ENCODE measurements at regions not wholly inside any gene's neighbourhood (a gene's known extent, or its start where the extent isn't known, plus 50 kb on each side); places are given as distances from the start of the nearest gene placed in this dataset.
"Not testable (repeated sequence)": the region's sequence is repeated elsewhere in the genome, so short reads cannot be mapped to it uniquely, and the experiment has no call there.

DNA sequence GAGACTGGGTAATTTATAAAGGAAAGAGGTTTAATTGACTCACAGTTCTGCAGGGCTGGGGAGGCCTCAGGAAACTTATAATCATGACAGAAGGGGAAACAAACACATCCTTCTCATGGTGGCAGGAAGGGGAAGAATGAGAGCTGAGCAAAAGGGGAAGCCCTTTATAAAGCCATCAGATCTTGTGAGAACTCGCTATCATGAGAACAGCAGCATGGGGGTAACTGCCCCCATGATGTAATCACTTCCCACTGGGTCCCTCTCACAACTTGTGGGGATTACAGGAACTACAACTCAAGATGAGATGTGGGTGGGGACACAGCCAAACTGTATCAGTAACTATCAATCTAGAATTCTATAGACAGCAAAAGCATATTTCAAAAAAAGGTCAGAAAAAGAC, 64.7 kb upstream of the ACTRT2 start:
- DNase-seq (ENCODE audit: low spot score): no peak
- no peak overlapping the region for H3K9ac ChIP-seq
- no peaks in the 10 kb centered on the region for H3F3A ChIP-seq (ENCODE audit: low read depth)
- no peaks in the 10 kb centered on the region for H4K20me1 ChIP-seq (ENCODE audit: low read depth)
- peaks cover 45% of the 10 kb centered on the region for H3K9me3 Mint-ChIP-seq
- H3K4me2 ChIP-seq: no peak overlapping the region
- peaks cover 14% of the 10 kb centered on the region for H3K27me3 Mint-ChIP-seq (ENCODE audit: insufficient read depth, low read depth)
- H3K36me3 Mint-ChIP-seq: no peaks in the 10 kb centered on the region
- H2AFZ ChIP-seq (replicated peaks): no peak overlapping the region
- H3K4me1 ChIP-seq: no peaks in the 10 kb centered on the region
- no peaks in the 10 kb centered on the region for H3K79me2 ChIP-seq (ENCODE audit: low read depth)
- TF ChIP-seq EZH2 (IDR thresholded peaks at IDR 0.05) (no peak), EZH2phosphoT487 (IDR thresholded peaks at IDR 0.05) (no peak)
- TF ChIP-seq, protein P1, sequence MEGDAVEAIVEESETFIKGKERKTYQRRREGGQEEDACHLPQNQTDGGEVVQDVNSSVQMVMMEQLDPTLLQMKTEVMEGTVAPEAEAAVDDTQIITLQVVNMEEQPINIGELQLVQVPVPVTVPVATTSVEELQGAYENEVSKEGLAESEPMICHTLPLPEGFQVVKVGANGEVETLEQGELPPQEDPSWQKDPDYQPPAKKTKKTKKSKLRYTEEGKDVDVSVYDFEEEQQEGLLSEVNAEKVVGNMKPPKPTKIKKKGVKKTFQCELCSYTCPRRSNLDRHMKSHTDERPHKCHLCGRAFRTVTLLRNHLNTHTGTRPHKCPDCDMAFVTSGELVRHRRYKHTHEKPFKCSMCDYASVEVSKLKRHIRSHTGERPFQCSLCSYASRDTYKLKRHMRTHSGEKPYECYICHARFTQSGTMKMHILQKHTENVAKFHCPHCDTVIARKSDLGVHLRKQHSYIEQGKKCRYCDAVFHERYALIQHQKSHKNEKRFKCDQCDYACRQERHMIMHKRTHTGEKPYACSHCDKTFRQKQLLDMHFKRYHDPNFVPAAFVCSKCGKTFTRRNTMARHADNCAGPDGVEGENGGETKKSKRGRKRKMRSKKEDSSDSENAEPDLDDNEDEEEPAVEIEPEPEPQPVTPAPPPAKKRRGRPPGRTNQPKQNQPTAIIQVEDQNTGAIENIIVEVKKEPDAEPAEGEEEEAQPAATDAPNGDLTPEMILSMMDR (IDR thresholded peaks at IDR 0.05): no peak
- peaks cover 35% of the 10 kb centered on the region for H3K9me3 ChIP-seq (ENCODE audit: low read depth)
- no peak overlapping the region for H3K4me3 ChIP-seq
- no peaks in the 10 kb centered on the region for H3K27me3 ChIP-seq
- H3K4me3 Mint-ChIP-seq: no peak overlapping the region
- no peaks in the 10 kb centered on the region for H3K36me3 ChIP-seq
- no peak overlapping the region for H3K27ac Mint-ChIP-seq
- H3K27ac ChIP-seq: no peak overlapping the region
- H3K4me1 Mint-ChIP-seq: peaks cover 3% of the 10 kb centered on the region

- no peak overlapping the region for H3K4me3 Mint-ChIP-seq
- TF ChIP-seq EZH2phosphoT487 (IDR thresholded peaks at IDR 0.05) (no peak), EZH2 (IDR thresholded peaks at IDR 0.05) (no peak)
- TF ChIP-seq, protein P1 (IDR thresholded peaks at IDR 0.05): no peak
- H3K4me3 ChIP-seq: no peak overlapping the region
- H3K4me1 ChIP-seq: no peaks in the 10 kb centered on the region
- H3K79me2 ChIP-seq (ENCODE audit: low read depth): no peaks in the 10 kb centered on the region
- no peaks in the 10 kb centered on the region for H3K4me1 Mint-ChIP-seq
- H3K27me3 ChIP-seq: no peaks in the 10 kb centered on the region
- H3K36me3 ChIP-seq: no peaks in the 10 kb centered on the region
- no peak for DNase-seq (ENCODE audit: low spot score)
- H3K4me2 ChIP-seq: no peak overlapping the region
- peaks cover 17% of the 10 kb centered on the region for H3K27me3 Mint-ChIP-seq (ENCODE audit: insufficient read depth, low read depth)
- no peak overlapping the region for H2AFZ ChIP-seq (replicated peaks)
- H4K20me1 ChIP-seq (ENCODE audit: low read depth): no peaks in the 10 kb centered on the region
- H3K27ac Mint-ChIP-seq: no peak overlapping the region
- H3K9me3 ChIP-seq (ENCODE audit: low read depth): peaks cover 35% of the 10 kb centered on the region
- no peak overlapping the region for H3K9ac ChIP-seq
- H3K9me3 Mint-ChIP-seq: peaks cover 45% of the 10 kb centered on the region
- H3K27ac ChIP-seq: no peak overlapping the region
- no peaks in the 10 kb centered on the region for H3K36me3 Mint-ChIP-seq
- H3F3A ChIP-seq (ENCODE audit: low read depth): no peaks in the 10 kb centered on the region
These were observed 63.9 kb upstream of the ACTRT2 start for GRCh38 chr1:2957329-2957728.

GRCh38 chr1:2959881-2960280, 61.4 kb upstream of the ACTRT2 start:
- H3K9me3 ChIP-seq (ENCODE audit: low read depth): peaks cover 18% of the 10 kb centered on the region
- Mint-ChIP-seq H3K27me3 (ENCODE audit: insufficient read depth, low read depth) (peaks cover 17% of the 10 kb centered on the region), H3K9me3 (peaks cover 28% of the 10 kb centered on the region)
- H3K4me1 Mint-ChIP-seq; H3K4me3 ChIP-seq; H3K36me3 Mint-ChIP-seq; H3K27me3 ChIP-seq; H3K27ac Mint-ChIP-seq; H3K27ac ChIP-seq; H3K4me2 ChIP-seq; H3K79me2 ChIP-seq (ENCODE audit: low read depth); H3K4me3 Mint-ChIP-seq; H4K20me1 ChIP-seq (ENCODE audit: low read depth); H3K4me1 ChIP-seq; DNase-seq (ENCODE audit: low spot score); H3K9ac ChIP-seq; H3F3A ChIP-seq (ENCODE audit: low read depth); H2AFZ ChIP-seq (replicated peaks); H3K36me3 ChIP-seq: not testable (repeated sequence)

DNA sequence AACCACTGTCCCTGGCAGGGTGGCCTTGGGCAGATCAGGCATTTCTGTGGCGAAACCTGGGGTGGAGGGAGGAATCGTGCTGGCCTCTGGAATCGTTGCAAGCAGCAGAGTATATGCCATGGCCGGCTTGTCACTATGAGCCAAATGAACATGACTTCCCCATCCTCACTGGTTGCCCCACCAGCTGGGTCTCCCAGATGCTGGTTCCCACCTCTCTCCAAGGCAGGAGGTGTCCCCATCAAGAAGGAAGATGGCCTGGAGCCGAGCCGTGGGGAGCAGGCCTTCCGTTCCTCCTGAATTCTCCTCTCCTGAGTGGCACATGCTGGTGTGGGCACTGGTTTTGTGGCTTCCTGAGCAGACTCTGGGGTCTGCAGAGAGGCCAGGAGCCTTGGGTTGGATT, 60.2 kb upstream of the ACTRT2 start:
- H3K79me2 ChIP-seq (ENCODE audit: low read depth): no peaks in the 10 kb centered on the region
- H3K27ac ChIP-seq: no peak overlapping the region
- peaks cover 12% of the 10 kb centered on the region for H3K9me3 ChIP-seq (ENCODE audit: low read depth)
- no peaks in the 10 kb centered on the region for H3K4me1 Mint-ChIP-seq
- no peak overlapping the region for H3K9ac ChIP-seq
- no peaks in the 10 kb centered on the region for H3F3A ChIP-seq (ENCODE audit: low read depth)
- no peak overlapping the region for H3K27ac Mint-ChIP-seq
- peaks cover 16% of the 10 kb centered on the region for H3K27me3 Mint-ChIP-seq (ENCODE audit: insufficient read depth, low read depth)
- H3K4me3 Mint-ChIP-seq: no peak overlapping the region
- no peak for DNase-seq (ENCODE audit: low spot score)
- TF ChIP-seq EZH2phosphoT487 (IDR thresholded peaks at IDR 0.05) (no peak), EZH2 (IDR thresholded peaks at IDR 0.05) (no peak)
- TF ChIP-seq, protein P1 (IDR thresholded peaks at IDR 0.05): no peak
- no peak overlapping the region for H3K4me3 ChIP-seq
- H3K9me3 Mint-ChIP-seq: peaks cover 21% of the 10 kb centered on the region
- H3K36me3 Mint-ChIP-seq: no peaks in the 10 kb centered on the region
- no peaks in the 10 kb centered on the region for H3K4me1 ChIP-seq
- H4K20me1 ChIP-seq (ENCODE audit: low read depth): no peaks in the 10 kb centered on the region
- H3K36me3 ChIP-seq: no peaks in the 10 kb centered on the region
- H2AFZ ChIP-seq (replicated peaks): no peak overlapping the region
- H3K27me3 ChIP-seq: no peaks in the 10 kb centered on the region
- no peak overlapping the region for H3K4me2 ChIP-seq
